Breast epithelium (tissue), 4 donors: ENCODE measurements at regions not wholly inside any gene's neighbourhood (a gene's known extent, or its start where the extent isn't known, plus 50 kb on each side); places are given as distances from the start of the nearest gene placed in this dataset.
"Not testable (repeated sequence)": the region's sequence is repeated elsewhere in the genome, so short reads cannot be mapped to it uniquely, and the experiment has no call there.

Source experiments
- DNase-seq, 2 donors: peaks; one replicate each; pipeline ENCODE4 v3.0.0-alpha.2; 2019; ENCODE audit warnings: low spot score in 2 of 2
- H3K27ac ChIP-seq, 2 donors: fragments of 200-600 bp; sonication (generic) in 1 of 2; one replicate each; pipeline ENCODE4 v1.5.1; 2016 to 2019; ENCODE audit warnings: mild to moderate bottlenecking in 1 of 2
- H3K27me3 ChIP-seq, 2 donors: fragments of 200-600 bp; sonication (generic) in 1 of 2; one replicate each; pipeline versions ENCODE4 v1.5.1 to v1.6.0; 2017 to 2019; ENCODE audit warnings: control low read depth in 1 of 2, mild to moderate bottlenecking in 1 of 2
- H3K36me3 ChIP-seq: fragments of 200-600 bp; one replicate; pipeline ENCODE4 v1.5.1; 2019
- H3K4me1 ChIP-seq, 2 donors: fragments of 200-600 bp; sonication (generic); one replicate each; pipeline ENCODE4 v1.5.1; 2016 to 2019; ENCODE audit warnings: control low read depth in 1 of 2
- H3K4me3 ChIP-seq, 3 donors: fragments of 200-600 bp; sonication (generic); 1 replicate in 2 of 3; 2 replicates in 1 of 3; pipeline ENCODE4 v1.5.1; 2016 to 2019; ENCODE audit warnings: mild to moderate bottlenecking in 3 of 3, moderate library complexity in 2 of 3
- H3K9me3 ChIP-seq, 2 donors: fragments of 200-600 bp; sonication (generic) in 1 of 2; one replicate each; pipeline ENCODE4 v1.5.1; 2016 to 2019; ENCODE audit warnings: control low read depth in 1 of 2
- CTCF ChIP-seq, 3 donors: fragments of 450-650 bp; IDR thresholded peaks; one replicate each; pipeline ENCODE4 v1.5.1; 2016 to 2017; ENCODE audit warnings: antibody characterized with exemption in 3 of 3, mild to moderate bottlenecking in 3 of 3, moderate library complexity in 3 of 3
- POLR2A ChIP-seq: fragments of 450-650 bp; IDR thresholded peaks from one replicate; pipeline ENCODE4 v1.6.1; 2016; ENCODE audit warnings: antibody characterized with exemption, mild to moderate bottlenecking, moderate library complexity
- POLR2AphosphoS5 ChIP-seq, 3 donors: sonication (generic); formaldehyde crosslinking; IDR thresholded peaks; one replicate each; pipeline ENCODE4 v1.6.1; 2017; ENCODE audit warnings: antibody characterized with exemption in 3 of 3
- intact Hi-C: fragments of 100-400 bp; cut with DNase I; formaldehyde crosslinking; loops from one replicate; pipeline ENCODE4 v1.15.1; 2023; ENCODE audit warnings: low total_unique reads

- intact Hi-C loops: no loop called here
Measured at GRCh38 chr2:238614376-238614775, 187.6 kb downstream of the ASB1 start.

GRCh38 chr2:238615187-238615586 lies 188.5 kb downstream of the ASB1 start:
- Histone ChIP-seq H3K4me3 (no peak overlapping the region), H3K4me1 (no peaks in the 10 kb centered on the region), H3K36me3 (no peaks in the 10 kb centered on the region), H3K27ac (no peak overlapping the region), H3K27me3 (no peaks in the 10 kb centered on the region), H3K9me3 (peaks cover 0 to 12% of the 10 kb centered on the region in 2 donors)
- DNase-seq: no peak
- intact Hi-C loops: no loop called here
- TF ChIP-seq CTCF (IDR thresholded peaks at IDR 0.05): no peak
- TF ChIP-seq POLR2A: no peak
- no peak for TF ChIP-seq POLR2AphosphoS5 (IDR thresholded peaks at IDR 0.05)

More at GRCh38 chr2:238614376-238614775, 187.6 kb downstream of the ASB1 start:
- Histone ChIP-seq H3K27me3 (no peaks in the 10 kb centered on the region), H3K4me1 (no peaks in the 10 kb centered on the region), H3K4me3 (no peak overlapping the region), H3K9me3 (peaks cover 0 to 12% of the 10 kb centered on the region in 2 donors), H3K27ac (no peak overlapping the region), H3K36me3 (no peaks in the 10 kb centered on the region)
- DNase-seq: no peak
- TF ChIP-seq CTCF (IDR thresholded peaks at IDR 0.05): no peak
- no peak for TF ChIP-seq POLR2A
- no peak for TF ChIP-seq POLR2AphosphoS5 (IDR thresholded peaks at IDR 0.05)

- no peak for TF ChIP-seq POLR2AphosphoS5 (IDR thresholded peaks at IDR 0.05)
- TF ChIP-seq POLR2A: no peak
- no peak for TF ChIP-seq CTCF (IDR thresholded peaks at IDR 0.05)
- DNase-seq: no peak
- Histone ChIP-seq H3K4me3 (no peak overlapping the region), H3K36me3 (no peaks in the 10 kb centered on the region), H3K9me3 (peaks cover 0 to 4% of the 10 kb centered on the region in 2 donors), H3K27me3 (no peaks in the 10 kb centered on the region), H3K4me1 (no peaks in the 10 kb centered on the region), H3K27ac (no peak overlapping the region)
- intact Hi-C loops: no loop called here
Measured at GRCh38 chr2:238616681-238617080, 190.0 kb downstream of the ASB1 start.

- H3K4me3 ChIP-seq, H3K27me3 ChIP-seq, intact Hi-C loops, H3K36me3 ChIP-seq, H3K9me3 ChIP-seq, H3K27ac ChIP-seq, H3K4me1 ChIP-seq: not testable (repeated sequence)
- peak in 1 of 2 donors; percentile 10 for DNase-seq
Measured at GRCh38 chr2:238618494-238619283, 192.0 kb downstream of the ASB1 start.

GRCh38 chr2:238627899-238628298 lies 201.2 kb downstream of the ASB1 start:
- TF ChIP-seq CTCF (IDR thresholded peaks at IDR 0.05): no peak
- no peak for TF ChIP-seq POLR2A
- no peak for TF ChIP-seq POLR2AphosphoS5 (IDR thresholded peaks at IDR 0.05)
- no peak for DNase-seq
- Histone ChIP-seq H3K27ac (no peak overlapping the region), H3K4me3 (no peak overlapping the region), H3K27me3 (no peaks in the 10 kb centered on the region), H3K36me3 (no peaks in the 10 kb centered on the region), H3K4me1 (no peaks in the 10 kb centered on the region), H3K9me3 (no peaks in the 10 kb centered on the region)
- intact Hi-C loops: no loop called here
